ENCODE measurements at regions not wholly inside any gene's neighbourhood (a gene's known extent, or its start where the extent isn't known, plus 50 kb on each side); places are given as distances from the start of the nearest gene placed in this dataset.

DNA sequence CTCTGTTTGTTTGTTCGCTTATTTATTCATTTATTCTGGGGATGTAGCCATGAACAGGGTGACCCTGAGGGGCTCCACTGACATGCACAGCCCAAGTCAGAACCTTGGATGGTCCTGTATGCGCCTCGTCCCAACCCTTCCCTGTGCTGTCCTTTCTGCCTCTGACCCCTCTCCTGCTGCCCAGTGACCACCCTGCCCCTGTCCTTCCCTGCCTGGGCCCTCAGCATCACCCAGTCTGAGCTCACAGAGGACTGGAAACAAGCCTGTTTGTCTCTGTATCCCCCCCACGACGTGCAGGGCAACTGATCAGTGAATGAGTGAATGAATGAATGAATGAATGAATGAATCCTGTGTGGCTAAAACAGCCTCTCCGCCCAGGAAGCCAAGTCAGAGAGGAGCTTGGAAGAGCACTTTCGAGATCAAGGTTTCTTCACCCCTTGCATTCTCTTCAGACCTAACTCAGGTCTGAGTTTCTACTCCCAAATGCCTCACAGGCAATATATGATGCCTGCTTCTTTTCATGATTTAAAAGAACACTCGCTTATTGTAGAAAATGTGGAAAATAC, 157.7 kb downstream of the SMAD6 start:
- Histone ChIP-seq H3K9me3 (ENCODE audit: control insufficient read depth, insufficient read depth, low read length) (no peaks in the 10 kb centered on the region), H3K27me3 (ENCODE audit: control insufficient read depth, insufficient read depth, low read length) (no peaks in the 10 kb centered on the region), H3K4me3 (ENCODE audit: low read depth, low read length) (no peak overlapping the region), H3K27ac (ENCODE audit: low read depth, low read length) (no peak overlapping the region)
- ChIA-PET POLR2A (no interaction called here), CTCF (interaction anchor here (5.3 kb wide), 1 partner anchor 8 kb away, joined by 44 read pairs; no protein-coding TSS in a partner anchor)
- TF ChIP-seq, protein P1, sequence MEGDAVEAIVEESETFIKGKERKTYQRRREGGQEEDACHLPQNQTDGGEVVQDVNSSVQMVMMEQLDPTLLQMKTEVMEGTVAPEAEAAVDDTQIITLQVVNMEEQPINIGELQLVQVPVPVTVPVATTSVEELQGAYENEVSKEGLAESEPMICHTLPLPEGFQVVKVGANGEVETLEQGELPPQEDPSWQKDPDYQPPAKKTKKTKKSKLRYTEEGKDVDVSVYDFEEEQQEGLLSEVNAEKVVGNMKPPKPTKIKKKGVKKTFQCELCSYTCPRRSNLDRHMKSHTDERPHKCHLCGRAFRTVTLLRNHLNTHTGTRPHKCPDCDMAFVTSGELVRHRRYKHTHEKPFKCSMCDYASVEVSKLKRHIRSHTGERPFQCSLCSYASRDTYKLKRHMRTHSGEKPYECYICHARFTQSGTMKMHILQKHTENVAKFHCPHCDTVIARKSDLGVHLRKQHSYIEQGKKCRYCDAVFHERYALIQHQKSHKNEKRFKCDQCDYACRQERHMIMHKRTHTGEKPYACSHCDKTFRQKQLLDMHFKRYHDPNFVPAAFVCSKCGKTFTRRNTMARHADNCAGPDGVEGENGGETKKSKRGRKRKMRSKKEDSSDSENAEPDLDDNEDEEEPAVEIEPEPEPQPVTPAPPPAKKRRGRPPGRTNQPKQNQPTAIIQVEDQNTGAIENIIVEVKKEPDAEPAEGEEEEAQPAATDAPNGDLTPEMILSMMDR (IDR thresholded peaks at IDR 0.05; ENCODE audit: low read depth, low read length) = no peak
- no peak for DNase-seq (ENCODE audit: low read depth, low spot score)

DNA sequence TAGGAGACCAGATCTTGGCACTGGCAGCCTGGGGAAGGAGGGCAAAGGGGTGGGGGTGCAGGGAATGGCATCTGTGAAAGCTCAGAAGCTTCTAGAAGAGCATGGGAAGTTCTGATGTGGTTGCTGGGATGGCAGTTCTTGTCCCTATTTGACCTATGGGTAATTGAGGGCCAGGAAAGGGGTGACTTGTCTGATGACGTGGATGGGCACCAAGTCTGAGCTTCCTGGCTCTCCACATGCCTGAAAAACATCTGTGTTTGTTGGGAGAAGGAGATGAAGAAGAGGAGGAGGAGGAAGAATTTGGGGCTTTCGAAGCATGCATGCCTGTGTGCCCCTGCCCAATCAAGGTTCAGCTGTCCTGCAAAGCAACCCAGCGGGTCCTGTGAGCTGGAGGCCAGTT, 158.8 kb downstream of the SMAD6 start:
- TF ChIP-seq, protein P1 (IDR thresholded peaks at IDR 0.05; ENCODE audit: low read depth, low read length) = no peak
- Histone ChIP-seq H3K9me3 (ENCODE audit: control insufficient read depth, insufficient read depth, low read length) (no peaks in the 10 kb centered on the region), H3K27ac (ENCODE audit: low read depth, low read length) (no peak overlapping the region), H3K4me3 (ENCODE audit: low read depth, low read length) (no peak overlapping the region), H3K27me3 (ENCODE audit: control insufficient read depth, insufficient read depth, low read length) (no peaks in the 10 kb centered on the region)
- no peak for DNase-seq (ENCODE audit: low read depth, low spot score)
- ChIA-PET POLR2A (no interaction called here), CTCF (interaction anchor here (1.1 to 5.3 kb wide), 6 partner anchors 10 to 242 kb away, joined by 3 to 44 read pairs (median 6); no protein-coding TSS in a partner anchor)

DNA sequence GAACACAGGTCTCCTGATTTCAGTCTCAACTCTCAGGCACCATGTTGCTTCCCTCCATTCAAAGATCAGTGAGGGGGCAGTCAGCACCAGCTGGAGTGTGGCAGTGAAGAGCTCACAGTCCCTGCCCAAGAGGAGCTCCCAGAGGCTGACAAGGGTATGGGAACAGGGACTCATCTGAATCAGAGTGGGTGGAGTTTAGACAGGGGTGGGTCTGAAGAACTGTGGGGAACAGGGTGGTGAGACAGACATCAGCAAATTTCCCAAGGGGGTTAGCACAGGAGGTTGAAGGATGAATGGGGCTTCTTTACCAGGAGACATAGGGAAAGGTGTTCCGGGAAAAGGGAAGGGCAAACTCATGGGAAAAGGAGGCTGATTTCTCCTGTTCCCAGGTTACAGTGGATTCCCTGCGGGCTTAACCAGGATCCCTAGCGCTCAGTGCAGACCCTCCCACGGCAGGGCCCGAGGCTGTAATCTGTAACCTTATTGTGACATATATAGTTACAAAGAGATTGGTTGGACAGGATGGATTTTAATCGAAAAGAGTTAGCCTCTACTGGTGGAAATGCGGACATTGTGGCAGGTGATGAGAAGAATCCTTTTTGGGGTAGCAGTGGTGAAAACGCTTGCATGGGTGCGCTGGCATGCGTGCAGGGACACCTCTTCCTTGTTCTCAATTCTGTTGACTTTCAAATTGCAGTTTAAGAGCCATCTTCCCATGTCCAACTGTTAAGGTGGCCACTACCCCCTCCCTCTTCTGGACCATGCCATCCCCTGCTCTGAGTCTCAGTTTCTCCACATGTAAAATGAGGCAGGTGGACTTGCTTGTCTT, 160.3 kb downstream of the SMAD6 start:
- no peak overlapping the region for H3K27ac ChIP-seq (ENCODE audit: low read depth, low read length)
- DNase-seq (ENCODE audit: low read depth, low spot score) = no peak
- H3K4me3 ChIP-seq (ENCODE audit: low read depth, low read length) = no peak overlapping the region
- ChIA-PET POLR2A (no interaction called here), CTCF (interaction anchor here (0.6 to 5.3 kb wide), 15 partner anchors 9 to 296 kb away, joined by 3 to 44 read pairs (median 3); partner anchors contain the start of genes LCTL and SMAD6)
- H3K9me3 ChIP-seq (ENCODE audit: control insufficient read depth, insufficient read depth, low read length) = no peaks in the 10 kb centered on the region; the same call in 1 of the 2 replicates
- TF ChIP-seq, protein P1 (IDR thresholded peaks at IDR 0.05; ENCODE audit: low read depth, low read length) = no peak
- H3K27me3 ChIP-seq (ENCODE audit: control insufficient read depth, insufficient read depth, low read length) = no peaks in the 10 kb centered on the region

DNA sequence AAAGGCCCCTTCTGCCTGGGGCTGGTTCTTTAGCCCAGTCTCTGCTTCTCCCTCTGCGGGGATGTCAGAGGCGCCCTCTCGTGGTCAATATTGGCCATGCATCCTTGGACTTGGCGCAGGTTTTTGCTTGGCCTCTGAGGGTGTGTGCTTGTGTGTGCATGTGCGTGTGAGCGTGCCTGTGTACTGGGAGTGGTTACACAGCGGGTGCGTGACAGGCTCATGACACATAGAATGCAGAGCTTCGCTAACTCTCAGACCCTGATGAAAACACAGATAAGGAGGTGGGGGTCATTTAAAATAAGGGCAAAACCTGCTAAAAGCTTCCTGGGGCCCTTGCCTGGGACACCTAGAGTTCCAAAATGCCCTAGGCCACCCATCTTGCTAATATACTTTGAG, 160.9 kb downstream of the SMAD6 start:
- DNase-seq (ENCODE audit: low read depth, low spot score) = peak; percentile 62
- TF ChIP-seq, protein P1 (IDR thresholded peaks at IDR 0.05; ENCODE audit: low read depth, low read length) = peak; percentile 96
- ChIA-PET POLR2A (no interaction called here), CTCF (interaction anchor here (0.5 to 5.3 kb wide), 15 partner anchors 9 to 297 kb away, joined by 3 to 44 read pairs (median 4); partner anchors contain the start of genes LCTL and SMAD6)
- H3K4me3 ChIP-seq (ENCODE audit: low read depth, low read length) = no peak overlapping the region
- H3K27ac ChIP-seq (ENCODE audit: low read depth, low read length) = no peak overlapping the region
- no peaks in the 10 kb centered on the region; the same call in 1 of the 2 replicates for H3K9me3 ChIP-seq (ENCODE audit: control insufficient read depth, insufficient read depth, low read length)
- H3K27me3 ChIP-seq (ENCODE audit: control insufficient read depth, insufficient read depth, low read length) = no peaks in the 10 kb centered on the region
